DND-41 (cell line): ENCODE measurements at regions not wholly inside any gene's neighbourhood (a gene's known extent, or its start where the extent isn't known, plus 50 kb on each side); places are given as distances from the start of the nearest gene placed in this dataset.

Experiments
- ATAC-seq: fragments of 200-7000 bp; cut with Tn5 transposase; 3 replicates; pipeline ENCODE4 v1.9.1; 2021; ENCODE audit warnings: low read depth; ENCODE audit not compliant: insufficient read depth
- DNase-seq: peaks from one replicate; pipeline ENCODE4 v3.0.0-alpha.2; 2020
- H2AFZ ChIP-seq: 2 replicates; pipeline ENCODE4 v1.6.0; 2012; ENCODE audit warnings: low read depth, low read length
- H3K27ac ChIP-seq: 2 replicates; pipeline ENCODE4 v1.5.1; 2012; ENCODE audit warnings: low read length, inconsistent platforms
- H3K27me3 ChIP-seq: fragments of 200-600 bp; sonication (generic); 2 replicates; pipeline ENCODE4 v1.6.0; 2012; ENCODE audit warnings: low read length, mild to moderate bottlenecking, inconsistent platforms; ENCODE audit not compliant: insufficient read depth, poor library complexity
- H3K36me3 ChIP-seq: 2 replicates; pipeline ENCODE4 v1.5.1; 2012; ENCODE audit warnings: low read length, inconsistent platforms; ENCODE audit not compliant: insufficient read depth
- H3K4me1 ChIP-seq: 2 replicates; pipeline ENCODE4 v1.5.1; 2012; ENCODE audit warnings: mild to moderate bottlenecking, low read length; ENCODE audit not compliant: insufficient read depth
- H3K4me2 ChIP-seq: 2 replicates; pipeline ENCODE4 v1.6.0; 2012; ENCODE audit warnings: mild to moderate bottlenecking, moderate library complexity, low read length, inconsistent platforms; ENCODE audit not compliant: insufficient read depth
- H3K4me3 ChIP-seq, 2 experiments: fragments of 200-600 bp in 1 of 2; shearing (Covaris generic) in 1 of 2; 2 replicates each; pipeline ENCODE4 v1.5.1; 2012 to 2016; ENCODE audit warnings: inconsistent platforms in 2 of 2, low read length in 2 of 2, mild to moderate bottlenecking in 2 of 2, low read depth in 1 of 2, moderate library complexity in 1 of 2
- H3K79me2 ChIP-seq: 2 replicates; pipeline ENCODE4 v1.6.0; 2012; ENCODE audit warnings: low read length, inconsistent platforms; ENCODE audit not compliant: insufficient read depth
- H3K9ac ChIP-seq: 2 replicates; pipeline ENCODE4 v1.6.0; 2012; ENCODE audit warnings: low read depth, mild to moderate bottlenecking, inconsistent platforms, low read length, moderate library complexity
- H3K9me3 ChIP-seq: 2 replicates; pipeline ENCODE4 v1.5.1; 2012; ENCODE audit warnings: low read length, moderate library complexity, mild to moderate bottlenecking, inconsistent platforms; ENCODE audit not compliant: insufficient read depth, severe bottlenecking
- H4K20me1 ChIP-seq: 2 replicates; pipeline ENCODE4 v1.6.0; 2012; ENCODE audit warnings: low read length; ENCODE audit not compliant: insufficient read depth
- CTCF ChIP-seq: IDR thresholded peaks from 2 replicates; pipeline ENCODE4 v1.5.1; 2012; ENCODE audit warnings: borderline replicate concordance, low read length, moderate library complexity, mild to moderate bottlenecking; ENCODE audit not compliant: poor library complexity, severe bottlenecking; ENCODE audit errors: extremely low read depth
- EZH2 ChIP-seq: IDR thresholded peaks from 3 replicates; pipeline ENCODE4 v1.6.1; 2012; ENCODE audit warnings: borderline replicate concordance, low read depth, mild to moderate bottlenecking, moderate library complexity, low read length, inconsistent platforms; ENCODE audit not compliant: severe bottlenecking

GRCh38 chr12:74111688-74112360 lies 425.8 kb upstream of the ATXN7L3B start:
- DNase-seq (peak; percentile 28), ATAC-seq (peak; percentile 58; the same call in 2 of the 3 replicates)
- H3K79me2 ChIP-seq, result no peaks in the 10 kb centered on the region
- no peak overlapping the region for H3K4me2 ChIP-seq
- H3K27ac ChIP-seq, result no peak overlapping the region
- peak; percentile 53 for TF ChIP-seq CTCF
- TF ChIP-seq EZH2, result no peak
- H3K9me3 ChIP-seq, result no peaks in the 10 kb centered on the region
- H3K27me3 ChIP-seq, result no peaks in the 10 kb centered on the region
- no peak overlapping the region for H2AFZ ChIP-seq
- no peaks in the 10 kb centered on the region for H3K4me1 ChIP-seq
- H3K9ac ChIP-seq, result no peak overlapping the region
- no peaks in the 10 kb centered on the region for H3K36me3 ChIP-seq
- no peaks in the 10 kb centered on the region for H4K20me1 ChIP-seq
- H3K4me3 ChIP-seq, result no peak overlapping the region

GRCh38 chr12:74119811-74120362 lies 417.7 kb upstream of the ATXN7L3B start:
- Histone ChIP-seq H3K9ac (no peak overlapping the region), H3K4me1 (no peaks in the 10 kb centered on the region), H3K9me3 (no peaks in the 10 kb centered on the region), H3K27ac (no peak overlapping the region), H3K4me3 (no peak overlapping the region), H4K20me1 (no peaks in the 10 kb centered on the region), H3K27me3 (no peaks in the 10 kb centered on the region), H3K4me2 (no peak overlapping the region), H3K36me3 (no peaks in the 10 kb centered on the region), H3K79me2 (no peaks in the 10 kb centered on the region), H2AFZ (no peak overlapping the region)
- no peak for TF ChIP-seq EZH2
- no peak for TF ChIP-seq CTCF
- ATAC-seq, result no peak
- no peak for DNase-seq

- ATAC-seq, result no peak
- Histone ChIP-seq H3K4me1 (no peaks in the 10 kb centered on the region), H3K27ac (no peak overlapping the region), H3K4me3 (no peak overlapping the region), H3K9me3 (no peaks in the 10 kb centered on the region), H3K9ac (no peak overlapping the region), H3K36me3 (no peaks in the 10 kb centered on the region), H3K27me3 (no peaks in the 10 kb centered on the region), H3K79me2 (no peaks in the 10 kb centered on the region), H2AFZ (no peak overlapping the region), H4K20me1 (no peaks in the 10 kb centered on the region), H3K4me2 (no peak overlapping the region)
- TF ChIP-seq EZH2 (no peak), CTCF (no peak)
- no peak for DNase-seq
Observed at GRCh38 chr12:74120644-74121043, 417.0 kb upstream of the ATXN7L3B start.
